A549 (cell line): ENCODE measurements at regions not wholly inside any gene's neighbourhood (a gene's known extent, or its start where the extent isn't known, plus 50 kb on each side); places are given as distances from the start of the nearest gene placed in this dataset.

Experiments
- CHD2 ChIP-seq: fragments of 150-350 bp; IDR thresholded peaks from 2 replicates; pipeline ENCODE4 v1.6.1; 2014; ENCODE audit warnings: low read length; ENCODE audit not compliant: partially characterized antibody
- EP300 ChIP-seq, 2 experiments: fragments of >200 bp; sonication (Bioruptor Twin); formaldehyde crosslinking; IDR thresholded peaks; 2 replicates in 1 of 2; 3 replicates in 1 of 2; pipeline ENCODE4 v1.6.1; 2016 to 2017
- FOXS1 ChIP-seq: fragments of 250-450 bp; sonication (Bioruptor Pico); IDR thresholded peaks from 2 replicates; pipeline ENCODE4 v1.5.0; 2020; ENCODE audit warnings: mild to moderate bottlenecking, moderate library complexity
- POLR2A ChIP-seq: IDR thresholded peaks from 2 replicates; pipeline ENCODE4 v1.6.1; 2012; ENCODE audit warnings: mild to moderate bottlenecking, low read length
- RARB ChIP-seq: fragments of 250-450 bp; sonication (Bioruptor Pico); IDR thresholded peaks from 2 replicates; pipeline ENCODE4 v1.8.0; 2021; ENCODE audit warnings: mild to moderate bottlenecking, moderate library complexity
- TF ChIP-seq, protein P1 (sequence below): fragments of 200-600 bp; sonication (generic); IDR thresholded peaks from 2 replicates; pipeline ENCODE4 v1.6.1; 2016; ENCODE audit warnings: antibody characterized with exemption, mild to moderate bottlenecking, moderate library complexity
- TF ChIP-seq, protein P2 (sequence below): fragments of >200 bp; sonication (Bioruptor Twin); formaldehyde crosslinking; IDR thresholded peaks from 3 replicates; pipeline ENCODE4 v1.5.1; 2016

DNA sequence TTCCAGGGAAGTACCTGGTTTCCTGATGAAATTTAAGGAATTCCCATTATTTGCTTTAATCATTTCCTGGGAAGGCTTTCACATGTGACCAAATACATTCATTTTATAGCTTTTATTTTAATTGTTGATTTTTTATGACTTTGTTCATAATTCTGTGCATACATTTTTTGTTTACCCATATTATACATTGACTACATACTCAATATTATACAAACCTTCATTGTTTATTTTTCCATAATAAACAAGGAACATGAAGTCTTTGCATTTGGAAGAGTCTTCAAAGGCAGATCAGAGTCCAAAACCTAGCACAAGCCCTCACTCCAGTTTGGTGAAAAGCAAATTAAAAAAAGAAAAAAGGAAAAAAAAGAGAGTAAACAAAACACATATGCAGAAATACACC is 218.3 kb upstream of the NRIP1 start:
- no peak for TF ChIP-seq RARB (CRISPR knock-in tag)
- TF ChIP-seq, protein P1, sequence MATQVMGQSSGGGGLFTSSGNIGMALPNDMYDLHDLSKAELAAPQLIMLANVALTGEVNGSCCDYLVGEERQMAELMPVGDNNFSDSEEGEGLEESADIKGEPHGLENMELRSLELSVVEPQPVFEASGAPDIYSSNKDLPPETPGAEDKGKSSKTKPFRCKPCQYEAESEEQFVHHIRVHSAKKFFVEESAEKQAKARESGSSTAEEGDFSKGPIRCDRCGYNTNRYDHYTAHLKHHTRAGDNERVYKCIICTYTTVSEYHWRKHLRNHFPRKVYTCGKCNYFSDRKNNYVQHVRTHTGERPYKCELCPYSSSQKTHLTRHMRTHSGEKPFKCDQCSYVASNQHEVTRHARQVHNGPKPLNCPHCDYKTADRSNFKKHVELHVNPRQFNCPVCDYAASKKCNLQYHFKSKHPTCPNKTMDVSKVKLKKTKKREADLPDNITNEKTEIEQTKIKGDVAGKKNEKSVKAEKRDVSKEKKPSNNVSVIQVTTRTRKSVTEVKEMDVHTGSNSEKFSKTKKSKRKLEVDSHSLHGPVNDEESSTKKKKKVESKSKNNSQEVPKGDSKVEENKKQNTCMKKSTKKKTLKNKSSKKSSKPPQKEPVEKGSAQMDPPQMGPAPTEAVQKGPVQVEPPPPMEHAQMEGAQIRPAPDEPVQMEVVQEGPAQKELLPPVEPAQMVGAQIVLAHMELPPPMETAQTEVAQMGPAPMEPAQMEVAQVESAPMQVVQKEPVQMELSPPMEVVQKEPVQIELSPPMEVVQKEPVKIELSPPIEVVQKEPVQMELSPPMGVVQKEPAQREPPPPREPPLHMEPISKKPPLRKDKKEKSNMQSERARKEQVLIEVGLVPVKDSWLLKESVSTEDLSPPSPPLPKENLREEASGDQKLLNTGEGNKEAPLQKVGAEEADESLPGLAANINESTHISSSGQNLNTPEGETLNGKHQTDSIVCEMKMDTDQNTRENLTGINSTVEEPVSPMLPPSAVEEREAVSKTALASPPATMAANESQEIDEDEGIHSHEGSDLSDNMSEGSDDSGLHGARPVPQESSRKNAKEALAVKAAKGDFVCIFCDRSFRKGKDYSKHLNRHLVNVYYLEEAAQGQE = no peak
- TF ChIP-seq, protein P2, sequence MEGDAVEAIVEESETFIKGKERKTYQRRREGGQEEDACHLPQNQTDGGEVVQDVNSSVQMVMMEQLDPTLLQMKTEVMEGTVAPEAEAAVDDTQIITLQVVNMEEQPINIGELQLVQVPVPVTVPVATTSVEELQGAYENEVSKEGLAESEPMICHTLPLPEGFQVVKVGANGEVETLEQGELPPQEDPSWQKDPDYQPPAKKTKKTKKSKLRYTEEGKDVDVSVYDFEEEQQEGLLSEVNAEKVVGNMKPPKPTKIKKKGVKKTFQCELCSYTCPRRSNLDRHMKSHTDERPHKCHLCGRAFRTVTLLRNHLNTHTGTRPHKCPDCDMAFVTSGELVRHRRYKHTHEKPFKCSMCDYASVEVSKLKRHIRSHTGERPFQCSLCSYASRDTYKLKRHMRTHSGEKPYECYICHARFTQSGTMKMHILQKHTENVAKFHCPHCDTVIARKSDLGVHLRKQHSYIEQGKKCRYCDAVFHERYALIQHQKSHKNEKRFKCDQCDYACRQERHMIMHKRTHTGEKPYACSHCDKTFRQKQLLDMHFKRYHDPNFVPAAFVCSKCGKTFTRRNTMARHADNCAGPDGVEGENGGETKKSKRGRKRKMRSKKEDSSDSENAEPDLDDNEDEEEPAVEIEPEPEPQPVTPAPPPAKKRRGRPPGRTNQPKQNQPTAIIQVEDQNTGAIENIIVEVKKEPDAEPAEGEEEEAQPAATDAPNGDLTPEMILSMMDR = no peak
- no peak for TF ChIP-seq POLR2A
- no peak for TF ChIP-seq EP300 (IDR thresholded peaks at IDR 0.05)
- no peak for TF ChIP-seq CHD2
- no peak for TF ChIP-seq FOXS1 (CRISPR knock-in tag)
